NB4 (cell line): ENCODE measurements at regions not wholly inside any gene's neighbourhood (a gene's known extent, or its start where the extent isn't known, plus 50 kb on each side); places are given as distances from the start of the nearest gene placed in this dataset.

Source experiments
- DNase-seq: peaks from one replicate; pipeline ENCODE4 v3.0.0; 2010; ENCODE audit warnings: low read depth
- H3K4me3 ChIP-seq: one replicate; pipeline ENCODE4 v1.5.1; 2011; ENCODE audit warnings: mild to moderate bottlenecking, low read depth, low read length, moderate library complexity
- MYC ChIP-seq: IDR thresholded peaks from 2 replicates; pipeline ENCODE4 v1.6.1; 2011; ENCODE audit warnings: low read depth, low read length
- POLR2A ChIP-seq: IDR thresholded peaks from 2 replicates; pipeline ENCODE4 v1.6.1; 2011; ENCODE audit warnings: mild to moderate bottlenecking; ENCODE audit not compliant: insufficient read length; ENCODE audit errors: extremely low read depth
- TF ChIP-seq, protein P1 (sequence below): IDR thresholded peaks from 2 replicates; pipeline ENCODE4 v1.6.1; 2011; ENCODE audit warnings: low read depth, low read length
- TF ChIP-seq, protein P2 (sequence below): IDR thresholded peaks from one replicate; pipeline ENCODE4 v1.5.1; 2012; ENCODE audit warnings: low read depth, low read length

DNA sequence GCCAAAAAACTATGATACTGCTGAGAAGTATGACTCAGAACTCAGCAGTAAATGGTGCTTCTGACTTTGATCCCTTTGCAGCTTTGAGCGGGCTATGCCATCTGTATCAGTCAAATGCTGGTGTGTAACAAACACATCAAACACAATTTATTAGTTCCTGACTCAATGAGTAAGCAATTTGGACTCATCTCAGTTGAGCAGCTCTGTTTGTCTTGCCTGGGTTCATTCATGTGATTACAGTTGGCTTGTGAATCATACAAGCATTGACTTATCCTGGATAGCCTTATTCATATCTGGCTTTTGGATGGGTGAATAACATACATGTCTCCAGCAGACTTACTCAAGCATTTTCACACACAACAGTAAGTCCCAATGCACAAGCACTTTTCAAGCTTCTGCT, 858.8 kb downstream of the METTL15 start:
- H3K4me3 ChIP-seq: no peak overlapping the region
- no peak for DNase-seq
- no peak for TF ChIP-seq MYC
- TF ChIP-seq POLR2A: no peak
- TF ChIP-seq, protein P1, sequence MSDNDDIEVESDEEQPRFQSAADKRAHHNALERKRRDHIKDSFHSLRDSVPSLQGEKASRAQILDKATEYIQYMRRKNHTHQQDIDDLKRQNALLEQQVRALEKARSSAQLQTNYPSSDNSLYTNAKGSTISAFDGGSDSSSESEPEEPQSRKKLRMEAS: no peak
- TF ChIP-seq, protein P2, sequence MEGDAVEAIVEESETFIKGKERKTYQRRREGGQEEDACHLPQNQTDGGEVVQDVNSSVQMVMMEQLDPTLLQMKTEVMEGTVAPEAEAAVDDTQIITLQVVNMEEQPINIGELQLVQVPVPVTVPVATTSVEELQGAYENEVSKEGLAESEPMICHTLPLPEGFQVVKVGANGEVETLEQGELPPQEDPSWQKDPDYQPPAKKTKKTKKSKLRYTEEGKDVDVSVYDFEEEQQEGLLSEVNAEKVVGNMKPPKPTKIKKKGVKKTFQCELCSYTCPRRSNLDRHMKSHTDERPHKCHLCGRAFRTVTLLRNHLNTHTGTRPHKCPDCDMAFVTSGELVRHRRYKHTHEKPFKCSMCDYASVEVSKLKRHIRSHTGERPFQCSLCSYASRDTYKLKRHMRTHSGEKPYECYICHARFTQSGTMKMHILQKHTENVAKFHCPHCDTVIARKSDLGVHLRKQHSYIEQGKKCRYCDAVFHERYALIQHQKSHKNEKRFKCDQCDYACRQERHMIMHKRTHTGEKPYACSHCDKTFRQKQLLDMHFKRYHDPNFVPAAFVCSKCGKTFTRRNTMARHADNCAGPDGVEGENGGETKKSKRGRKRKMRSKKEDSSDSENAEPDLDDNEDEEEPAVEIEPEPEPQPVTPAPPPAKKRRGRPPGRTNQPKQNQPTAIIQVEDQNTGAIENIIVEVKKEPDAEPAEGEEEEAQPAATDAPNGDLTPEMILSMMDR: no peak

DNA sequence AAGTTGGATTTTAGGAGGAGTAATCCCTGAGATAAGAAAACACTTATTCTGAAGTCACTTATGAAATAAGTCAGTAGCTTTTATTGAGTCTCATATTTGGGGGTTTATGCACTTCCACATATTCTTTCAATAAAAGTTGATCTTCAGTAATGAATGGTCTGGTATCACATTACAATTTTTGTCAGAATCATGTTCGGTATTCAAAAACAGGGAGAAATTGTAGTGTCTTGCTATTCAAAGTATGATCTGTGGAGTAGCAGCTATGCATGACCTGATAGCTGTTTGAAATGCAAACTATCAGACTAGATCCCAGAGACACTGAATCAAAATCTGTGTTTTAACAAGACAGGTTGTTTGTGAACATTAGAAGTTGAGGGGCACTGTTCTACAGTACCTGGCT, 857.6 kb downstream of the METTL15 start:
- no peak overlapping the region for H3K4me3 ChIP-seq
- DNase-seq: no peak
- TF ChIP-seq, protein P1: no peak
- TF ChIP-seq MYC (no peak), POLR2A (no peak)
- TF ChIP-seq, protein P2: no peak

DNA sequence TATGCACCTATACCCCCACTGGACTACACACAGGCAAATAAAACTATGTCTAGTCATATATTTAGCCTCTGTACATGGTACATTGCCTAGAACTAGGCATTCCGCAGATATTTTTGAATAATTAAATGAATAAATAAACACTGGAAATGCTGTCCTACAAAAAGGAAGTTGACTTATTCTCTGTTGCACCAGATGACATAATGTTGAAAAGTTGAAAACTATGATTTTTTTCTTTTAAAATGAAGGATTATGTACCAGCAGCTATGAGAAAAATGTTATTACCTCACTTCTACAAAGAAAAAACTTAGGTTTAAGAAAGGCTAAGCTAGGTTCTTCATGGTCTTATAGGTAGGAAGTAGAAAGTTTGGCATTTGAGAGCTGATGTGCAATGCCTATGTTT, 856.6 kb downstream of the METTL15 start:
- TF ChIP-seq, protein P1: no peak
- TF ChIP-seq MYC (no peak), POLR2A (no peak)
- TF ChIP-seq, protein P2: no peak
- no peak overlapping the region for H3K4me3 ChIP-seq
- no peak for DNase-seq

DNA sequence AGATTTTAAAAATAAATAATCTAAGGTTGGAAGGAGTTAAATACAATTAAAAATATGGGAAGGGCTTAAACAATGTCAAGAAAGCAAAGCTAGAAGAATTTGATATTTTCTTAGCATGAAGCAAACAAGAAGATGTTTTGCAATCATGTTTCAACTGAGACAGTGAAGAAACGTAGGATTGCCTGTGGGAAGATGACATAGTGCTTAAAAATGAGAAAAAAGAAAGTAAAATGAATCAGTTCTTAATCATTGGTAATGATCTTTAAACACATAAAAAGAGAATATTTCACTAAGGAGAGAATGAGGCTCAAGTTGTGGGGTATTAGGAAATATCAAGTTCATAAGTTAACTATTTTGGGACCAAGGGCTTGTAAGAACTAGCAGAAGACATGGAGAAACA, 855.0 kb downstream of the METTL15 start:
- no peak overlapping the region for H3K4me3 ChIP-seq
- no peak for DNase-seq
- no peak for TF ChIP-seq POLR2A
- TF ChIP-seq MYC: no peak
- TF ChIP-seq, protein P1: no peak
- TF ChIP-seq, protein P2: no peak

DNA sequence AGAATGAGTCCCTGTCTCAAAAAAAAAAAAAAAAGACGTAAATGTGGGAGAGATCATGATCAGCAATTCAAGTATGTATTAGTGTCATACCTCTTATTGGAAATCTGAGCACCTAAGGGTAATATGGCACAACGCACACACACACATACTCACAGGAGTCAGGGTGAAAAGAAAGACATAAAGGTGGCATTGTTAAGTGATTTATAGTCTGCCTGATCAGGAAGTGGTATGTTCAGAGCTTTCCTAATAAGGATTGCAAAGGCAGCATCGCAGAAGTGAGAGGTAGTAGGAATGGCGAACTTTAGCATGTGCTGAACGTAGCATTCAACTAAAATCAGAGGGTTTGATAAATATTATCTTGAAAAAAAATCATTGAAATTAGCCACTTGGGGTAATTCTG, 854.3 kb downstream of the METTL15 start:
- DNase-seq: no peak
- no peak for TF ChIP-seq POLR2A
- TF ChIP-seq MYC: no peak
- TF ChIP-seq, protein P2: no peak
- TF ChIP-seq, protein P1: no peak
- H3K4me3 ChIP-seq: no peak overlapping the region

DNA sequence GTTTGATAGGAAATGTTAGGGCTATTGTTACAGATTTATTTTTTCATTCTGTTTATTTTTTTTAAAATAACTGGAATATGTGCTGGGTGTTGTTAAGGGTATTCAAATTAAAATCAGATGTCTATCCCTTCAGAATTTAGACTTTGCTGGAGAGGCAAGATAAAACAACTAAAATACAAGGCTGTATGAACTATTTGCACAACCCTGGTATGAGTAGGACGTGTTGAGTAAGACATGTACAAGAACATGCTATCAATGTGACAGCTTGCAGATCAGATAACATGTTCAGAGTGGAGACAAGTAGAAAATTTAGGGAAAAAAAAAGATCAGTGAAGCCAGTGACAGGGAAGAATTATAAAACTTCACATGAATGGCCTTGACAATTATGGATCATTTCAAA, 853.5 kb downstream of the METTL15 start:
- no peak for DNase-seq
- H3K4me3 ChIP-seq: no peak overlapping the region
- TF ChIP-seq MYC: no peak
- TF ChIP-seq, protein P2: no peak
- no peak for TF ChIP-seq POLR2A
- TF ChIP-seq, protein P1: no peak
